ENCODE measurements at regions not wholly inside any gene's neighbourhood (a gene's known extent, or its start where the extent isn't known, plus 50 kb on each side); places are given as distances from the start of the nearest gene placed in this dataset.

DNA sequence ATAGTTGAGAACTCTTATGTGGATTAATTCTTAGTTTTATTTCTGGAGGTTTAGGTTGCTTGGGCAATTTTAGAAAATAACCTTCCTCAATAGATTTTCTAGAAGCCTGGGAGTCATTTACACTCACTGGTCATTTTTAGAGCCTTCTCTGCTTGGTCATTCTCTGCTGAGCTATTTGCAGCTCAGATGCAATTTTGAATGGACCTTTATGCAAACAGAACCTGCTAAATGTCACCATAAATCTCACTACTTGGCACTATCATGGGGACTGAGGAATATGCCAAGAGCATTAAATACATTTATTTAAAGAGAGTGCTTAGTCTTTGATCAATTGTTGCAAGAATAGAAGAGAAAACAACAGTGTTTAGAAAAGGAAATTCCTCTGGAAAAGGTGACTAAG lies 154.0 kb downstream of the CLVS2 start:
- H3K79me2 ChIP-seq (ENCODE audit: insufficient read depth, low read length) = no peaks in the 10 kb centered on the region
- no peaks in the 10 kb centered on the region for H3K4me1 ChIP-seq (ENCODE audit: insufficient read depth, low read length)
- DNase-seq (ENCODE audit: low spot score) (no peak), ATAC-seq (no peak), FAIRE-seq (no peak)
- H2AFZ ChIP-seq (ENCODE audit: low read length) = no peak overlapping the region
- no peak overlapping the region for H3K27ac ChIP-seq (ENCODE audit: extremely low read length, insufficient read depth, low read length)
- no peak overlapping the region for H3K4me3 ChIP-seq (replicated peaks in 1 of 3; ENCODE audit: insufficient read depth in 1 of 3, low read depth in 2 of 3, low read length in 3 of 3)
- no peak overlapping the region for H3K4me2 ChIP-seq (ENCODE audit: low read depth, low read length)
- POLR2A ChIA-PET = no interaction called here
- BruUV-seq (replicated peaks) = no TSS peak
- H3K27me3 ChIP-seq (ENCODE audit: control insufficient read depth in 1 of 2, insufficient read depth in 2 of 2, low read length in 2 of 2) = no peaks in the 10 kb centered on the region
- in situ Hi-C loops (cut with HindIII; ENCODE audit: extremely low pct_ligation_motif_present, low pct_unique_long_range_greater_than_20kb) (no loop called here), intact Hi-C loops (cut with micrococcal nuclease; ENCODE audit: unreplicated experiment) (no loop called here)
- H3K9ac ChIP-seq (ENCODE audit: insufficient read depth, low read depth, low read length) = no peak overlapping the region
- H4K20me1 ChIP-seq (ENCODE audit: insufficient read depth, low read length) = no peaks in the 10 kb centered on the region
- H3K36me3 ChIP-seq (replicated peaks in 1 of 2; ENCODE audit: control insufficient read depth in 1 of 2, insufficient read depth in 2 of 2, low read length in 2 of 2) = no peaks in the 10 kb centered on the region
- CTCF ChIA-PET (ENCODE audit: low intra/inter-chr PET ratio, low total read pairs) = no interaction called here
- TF ChIP-seq, protein P1, sequence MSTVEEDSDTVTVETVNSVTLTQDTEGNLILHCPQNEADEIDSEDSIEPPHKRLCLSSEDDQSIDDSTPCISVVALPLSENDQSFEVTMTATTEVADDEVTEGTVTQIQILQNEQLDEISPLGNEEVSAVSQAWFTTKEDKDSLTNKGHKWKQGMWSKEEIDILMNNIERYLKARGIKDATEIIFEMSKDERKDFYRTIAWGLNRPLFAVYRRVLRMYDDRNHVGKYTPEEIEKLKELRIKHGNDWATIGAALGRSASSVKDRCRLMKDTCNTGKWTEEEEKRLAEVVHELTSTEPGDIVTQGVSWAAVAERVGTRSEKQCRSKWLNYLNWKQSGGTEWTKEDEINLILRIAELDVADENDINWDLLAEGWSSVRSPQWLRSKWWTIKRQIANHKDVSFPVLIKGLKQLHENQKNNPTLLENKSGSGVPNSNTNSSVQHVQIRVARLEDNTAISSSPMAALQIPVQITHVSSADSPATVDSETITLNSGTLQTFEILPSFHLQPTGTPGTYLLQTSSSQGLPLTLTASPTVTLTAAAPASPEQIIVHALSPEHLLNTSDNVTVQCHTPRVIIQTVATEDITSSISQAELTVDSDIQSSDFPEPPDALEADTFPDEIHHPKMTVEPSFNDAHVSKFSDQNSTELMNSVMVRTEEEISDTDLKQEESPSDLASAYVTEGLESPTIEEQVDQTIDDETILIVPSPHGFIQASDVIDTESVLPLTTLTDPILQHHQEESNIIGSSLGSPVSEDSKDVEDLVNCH (CRISPR knock-in tag; IDR thresholded peaks at IDR 0.05) = no peak
- TF ChIP-seq KDM3A (CRISPR knock-in tag; IDR thresholded peaks at IDR 0.05; ENCODE audit: low read depth) (no peak), REXO4 (CRISPR knock-in tag; IDR thresholded peaks at IDR 0.05; ENCODE audit: borderline replicate concordance) (no peak), ZNF460 (CRISPR knock-in tag; IDR thresholded peaks at IDR 0.05; ENCODE audit: borderline replicate concordance) (no peak), ZNF841 (CRISPR knock-in tag; IDR thresholded peaks at IDR 0.05; ENCODE audit: borderline replicate concordance) (no peak), U2AF2 (IDR thresholded peaks at IDR 0.05; ENCODE audit: low read depth, low read length) (no peak), PCBP1 (IDR thresholded peaks at IDR 0.05; ENCODE audit: borderline replicate concordance, low read depth, low read length) (no peak)
- TF ChIP-seq, protein P2, sequence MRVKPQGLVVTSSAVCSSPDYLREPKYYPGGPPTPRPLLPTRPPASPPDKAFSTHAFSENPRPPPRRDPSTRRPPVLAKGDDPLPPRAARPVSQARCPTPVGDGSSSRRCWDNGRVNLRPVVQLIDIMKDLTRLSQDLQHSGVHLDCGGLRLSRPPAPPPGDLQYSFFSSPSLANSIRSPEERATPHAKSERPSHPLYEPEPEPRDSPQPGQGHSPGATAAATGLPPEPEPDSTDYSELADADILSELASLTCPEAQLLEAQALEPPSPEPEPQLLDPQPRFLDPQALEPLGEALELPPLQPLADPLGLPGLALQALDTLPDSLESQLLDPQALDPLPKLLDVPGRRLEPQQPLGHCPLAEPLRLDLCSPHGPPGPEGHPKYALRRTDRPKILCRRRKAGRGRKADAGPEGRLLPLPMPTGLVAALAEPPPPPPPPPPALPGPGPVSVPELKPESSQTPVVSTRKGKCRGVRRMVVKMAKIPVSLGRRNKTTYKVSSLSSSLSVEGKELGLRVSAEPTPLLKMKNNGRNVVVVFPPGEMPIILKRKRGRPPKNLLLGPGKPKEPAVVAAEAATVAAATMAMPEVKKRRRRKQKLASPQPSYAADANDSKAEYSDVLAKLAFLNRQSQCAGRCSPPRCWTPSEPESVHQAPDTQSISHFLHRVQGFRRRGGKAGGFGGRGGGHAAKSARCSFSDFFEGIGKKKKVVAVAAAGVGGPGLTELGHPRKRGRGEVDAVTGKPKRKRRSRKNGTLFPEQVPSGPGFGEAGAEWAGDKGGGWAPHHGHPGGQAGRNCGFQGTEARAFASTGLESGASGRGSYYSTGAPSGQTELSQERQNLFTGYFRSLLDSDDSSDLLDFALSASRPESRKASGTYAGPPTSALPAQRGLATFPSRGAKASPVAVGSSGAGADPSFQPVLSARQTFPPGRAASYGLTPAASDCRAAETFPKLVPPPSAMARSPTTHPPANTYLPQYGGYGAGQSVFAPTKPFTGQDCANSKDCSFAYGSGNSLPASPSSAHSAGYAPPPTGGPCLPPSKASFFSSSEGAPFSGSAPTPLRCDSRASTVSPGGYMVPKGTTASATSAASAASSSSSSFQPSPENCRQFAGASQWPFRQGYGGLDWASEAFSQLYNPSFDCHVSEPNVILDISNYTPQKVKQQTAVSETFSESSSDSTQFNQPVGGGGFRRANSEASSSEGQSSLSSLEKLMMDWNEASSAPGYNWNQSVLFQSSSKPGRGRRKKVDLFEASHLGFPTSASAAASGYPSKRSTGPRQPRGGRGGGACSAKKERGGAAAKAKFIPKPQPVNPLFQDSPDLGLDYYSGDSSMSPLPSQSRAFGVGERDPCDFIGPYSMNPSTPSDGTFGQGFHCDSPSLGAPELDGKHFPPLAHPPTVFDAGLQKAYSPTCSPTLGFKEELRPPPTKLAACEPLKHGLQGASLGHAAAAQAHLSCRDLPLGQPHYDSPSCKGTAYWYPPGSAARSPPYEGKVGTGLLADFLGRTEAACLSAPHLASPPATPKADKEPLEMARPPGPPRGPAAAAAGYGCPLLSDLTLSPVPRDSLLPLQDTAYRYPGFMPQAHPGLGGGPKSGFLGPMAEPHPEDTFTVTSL (CRISPR knock-in tag; IDR thresholded peaks at IDR 0.05; ENCODE audit: borderline replicate concordance) = no peak
- TF ChIP-seq, protein P3, sequence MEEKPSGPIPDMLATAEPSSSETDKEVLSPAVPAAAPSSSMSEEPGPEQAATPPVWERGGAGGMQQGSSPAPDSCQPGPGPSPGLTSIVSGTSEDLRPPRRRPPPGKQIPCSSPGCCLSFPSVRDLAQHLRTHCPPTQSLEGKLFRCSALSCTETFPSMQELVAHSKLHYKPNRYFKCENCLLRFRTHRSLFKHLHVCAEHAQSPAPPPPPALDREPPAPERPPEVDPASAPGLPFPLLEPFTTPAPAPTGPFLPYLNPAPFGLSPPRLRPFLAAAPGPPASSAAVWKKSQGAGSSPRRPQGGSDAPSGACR (CRISPR knock-in tag; IDR thresholded peaks at IDR 0.05) = no peak
- TF ChIP-seq, protein P4, sequence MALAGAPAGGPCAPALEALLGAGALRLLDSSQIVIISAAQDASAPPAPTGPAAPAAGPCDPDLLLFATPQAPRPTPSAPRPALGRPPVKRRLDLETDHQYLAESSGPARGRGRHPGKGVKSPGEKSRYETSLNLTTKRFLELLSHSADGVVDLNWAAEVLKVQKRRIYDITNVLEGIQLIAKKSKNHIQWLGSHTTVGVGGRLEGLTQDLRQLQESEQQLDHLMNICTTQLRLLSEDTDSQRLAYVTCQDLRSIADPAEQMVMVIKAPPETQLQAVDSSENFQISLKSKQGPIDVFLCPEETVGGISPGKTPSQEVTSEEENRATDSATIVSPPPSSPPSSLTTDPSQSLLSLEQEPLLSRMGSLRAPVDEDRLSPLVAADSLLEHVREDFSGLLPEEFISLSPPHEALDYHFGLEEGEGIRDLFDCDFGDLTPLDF (CRISPR knock-in tag; IDR thresholded peaks at IDR 0.05) = no peak
- TF ChIP-seq, protein P5, sequence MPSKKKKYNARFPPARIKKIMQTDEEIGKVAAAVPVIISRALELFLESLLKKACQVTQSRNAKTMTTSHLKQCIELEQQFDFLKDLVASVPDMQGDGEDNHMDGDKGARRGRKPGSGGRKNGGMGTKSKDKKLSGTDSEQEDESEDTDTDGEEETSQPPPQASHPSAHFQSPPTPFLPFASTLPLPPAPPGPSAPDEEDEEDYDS (CRISPR knock-in tag; IDR thresholded peaks at IDR 0.05) = no peak
- peaks cover 82% of the 10 kb centered on the region for H3K9me3 ChIP-seq (ENCODE audit: low read length)

Data from HepG2 (cell line).